ENCODE measurements at regions not wholly inside any gene's neighbourhood (a gene's known extent, or its start where the extent isn't known, plus 50 kb on each side); places are given as distances from the start of the nearest gene placed in this dataset.

GRCh38 chr18:2423761-2424160, 147.5 kb downstream of the METTL4 start:
- 59% methylated on average over 5 of the region's 5 CpGs for WGBS
- H3K27me3 ChIP-seq (ENCODE audit: control insufficient read depth in 4 of 4, insufficient read depth in 4 of 4, low read length in 3 of 4) = peaks cover 0 to 4% (median 0%) of the 10 kb centered on the region in 4 donors
- DNase-seq (ENCODE audit: low spot score) = no peak

DNA sequence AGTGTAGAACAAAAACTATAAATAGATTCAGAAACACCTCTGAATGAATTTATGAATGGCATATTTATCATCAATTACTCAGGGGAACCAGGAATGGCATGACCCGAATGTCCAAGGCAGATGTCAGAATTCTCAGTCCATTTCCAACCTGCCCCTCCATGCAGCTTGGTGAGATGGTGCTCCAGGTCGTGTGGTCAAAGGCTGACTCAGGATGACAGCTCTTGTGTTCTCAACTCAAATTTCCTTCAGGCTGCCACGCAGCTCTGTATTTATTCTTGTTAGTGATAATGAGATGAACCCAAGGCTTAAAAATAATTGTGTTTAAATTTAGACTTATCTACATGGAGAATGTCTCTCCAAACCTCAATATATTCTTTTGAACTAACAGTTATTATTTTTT, 146.9 kb downstream of the METTL4 start:
- H3K4me1 ChIP-seq (ENCODE audit: control insufficient read depth in 4 of 4, insufficient read depth in 4 of 4, low read length in 3 of 4) = no peaks in the 10 kb centered on the region
- H3K9ac ChIP-seq (ENCODE audit: low read depth in 1 of 2, low read length in 2 of 2) = no peak overlapping the region
- H3K9me3 ChIP-seq (ENCODE audit: control insufficient read depth in 4 of 4, low read length in 3 of 4) = no peaks in the 10 kb centered on the region
- H3K27ac ChIP-seq (ENCODE audit: low read depth in 1 of 2, low read length in 2 of 2) = no peak overlapping the region
- H3K36me3 ChIP-seq (ENCODE audit: control insufficient read depth in 4 of 4, insufficient read depth in 3 of 4, low read depth in 1 of 4, low read length in 3 of 4) = no peaks in the 10 kb centered on the region
- H3K4me3 ChIP-seq (ENCODE audit: low read depth in 1 of 3, low read length in 3 of 3) = no peak overlapping the region
- WGBS = 45% methylated on average over 3 of the region's 3 CpGs
- H3K27me3 ChIP-seq (ENCODE audit: control insufficient read depth in 4 of 4, insufficient read depth in 4 of 4, low read length in 3 of 4) = peaks cover 0 to 4% (median 0%) of the 10 kb centered on the region in 4 donors
- TF ChIP-seq NR2F2 (IDR thresholded peaks at IDR 0.05) = no peak
- TF ChIP-seq RAD21 (IDR thresholded peaks at IDR 0.05) = no peak
- TF ChIP-seq GABPA (IDR thresholded peaks at IDR 0.05 in 1 of 2, conservative IDR thresholded peaks at IDR 0.05 in 1 of 2) = no peak
- no peak for TF ChIP-seq SP1 (IDR thresholded peaks at IDR 0.05)
- no peak for TF ChIP-seq RXRA (IDR thresholded peaks at IDR 0.05)
- TF ChIP-seq, protein P1, sequence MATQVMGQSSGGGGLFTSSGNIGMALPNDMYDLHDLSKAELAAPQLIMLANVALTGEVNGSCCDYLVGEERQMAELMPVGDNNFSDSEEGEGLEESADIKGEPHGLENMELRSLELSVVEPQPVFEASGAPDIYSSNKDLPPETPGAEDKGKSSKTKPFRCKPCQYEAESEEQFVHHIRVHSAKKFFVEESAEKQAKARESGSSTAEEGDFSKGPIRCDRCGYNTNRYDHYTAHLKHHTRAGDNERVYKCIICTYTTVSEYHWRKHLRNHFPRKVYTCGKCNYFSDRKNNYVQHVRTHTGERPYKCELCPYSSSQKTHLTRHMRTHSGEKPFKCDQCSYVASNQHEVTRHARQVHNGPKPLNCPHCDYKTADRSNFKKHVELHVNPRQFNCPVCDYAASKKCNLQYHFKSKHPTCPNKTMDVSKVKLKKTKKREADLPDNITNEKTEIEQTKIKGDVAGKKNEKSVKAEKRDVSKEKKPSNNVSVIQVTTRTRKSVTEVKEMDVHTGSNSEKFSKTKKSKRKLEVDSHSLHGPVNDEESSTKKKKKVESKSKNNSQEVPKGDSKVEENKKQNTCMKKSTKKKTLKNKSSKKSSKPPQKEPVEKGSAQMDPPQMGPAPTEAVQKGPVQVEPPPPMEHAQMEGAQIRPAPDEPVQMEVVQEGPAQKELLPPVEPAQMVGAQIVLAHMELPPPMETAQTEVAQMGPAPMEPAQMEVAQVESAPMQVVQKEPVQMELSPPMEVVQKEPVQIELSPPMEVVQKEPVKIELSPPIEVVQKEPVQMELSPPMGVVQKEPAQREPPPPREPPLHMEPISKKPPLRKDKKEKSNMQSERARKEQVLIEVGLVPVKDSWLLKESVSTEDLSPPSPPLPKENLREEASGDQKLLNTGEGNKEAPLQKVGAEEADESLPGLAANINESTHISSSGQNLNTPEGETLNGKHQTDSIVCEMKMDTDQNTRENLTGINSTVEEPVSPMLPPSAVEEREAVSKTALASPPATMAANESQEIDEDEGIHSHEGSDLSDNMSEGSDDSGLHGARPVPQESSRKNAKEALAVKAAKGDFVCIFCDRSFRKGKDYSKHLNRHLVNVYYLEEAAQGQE (IDR thresholded peaks at IDR 0.05) = no peak
- no peak for TF ChIP-seq TAF1 (conservative IDR thresholded peaks at IDR 0.05)
- no peak for TF ChIP-seq YY1 (IDR thresholded peaks at IDR 0.05)
- no peak for TF ChIP-seq FOXA1 (IDR thresholded peaks at IDR 0.05)
- TF ChIP-seq, protein P2, sequence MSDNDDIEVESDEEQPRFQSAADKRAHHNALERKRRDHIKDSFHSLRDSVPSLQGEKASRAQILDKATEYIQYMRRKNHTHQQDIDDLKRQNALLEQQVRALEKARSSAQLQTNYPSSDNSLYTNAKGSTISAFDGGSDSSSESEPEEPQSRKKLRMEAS (IDR thresholded peaks at IDR 0.05) = no peak
- no peak for DNase-seq (ENCODE audit: low spot score)

More at GRCh38 chr18:2423761-2424160, 147.5 kb downstream of the METTL4 start:
- H3K4me3 ChIP-seq (ENCODE audit: low read depth in 1 of 3, low read length in 3 of 3) = no peak overlapping the region
- no peak overlapping the region for H3K27ac ChIP-seq (ENCODE audit: low read depth in 1 of 2, low read length in 2 of 2)
- H3K4me1 ChIP-seq (ENCODE audit: control insufficient read depth in 4 of 4, insufficient read depth in 4 of 4, low read length in 3 of 4) = peaks cover 0 to under 1% (median 0%) of the 10 kb centered on the region in 4 donors
- no peaks in the 10 kb centered on the region for H3K36me3 ChIP-seq (ENCODE audit: control insufficient read depth in 4 of 4, insufficient read depth in 3 of 4, low read depth in 1 of 4, low read length in 3 of 4)
- no peaks in the 10 kb centered on the region for H3K9me3 ChIP-seq (ENCODE audit: control insufficient read depth in 4 of 4, low read length in 3 of 4)
- no peak overlapping the region for H3K9ac ChIP-seq (ENCODE audit: low read depth in 1 of 2, low read length in 2 of 2)
- TF ChIP-seq NR2F2 (IDR thresholded peaks at IDR 0.05) (no peak), RAD21 (IDR thresholded peaks at IDR 0.05) (no peak), JUND (IDR thresholded peaks at IDR 0.05) (no peak), GABPA (IDR thresholded peaks at IDR 0.05 in 1 of 2, conservative IDR thresholded peaks at IDR 0.05 in 1 of 2) (no peak)
- TF ChIP-seq, protein P3, sequence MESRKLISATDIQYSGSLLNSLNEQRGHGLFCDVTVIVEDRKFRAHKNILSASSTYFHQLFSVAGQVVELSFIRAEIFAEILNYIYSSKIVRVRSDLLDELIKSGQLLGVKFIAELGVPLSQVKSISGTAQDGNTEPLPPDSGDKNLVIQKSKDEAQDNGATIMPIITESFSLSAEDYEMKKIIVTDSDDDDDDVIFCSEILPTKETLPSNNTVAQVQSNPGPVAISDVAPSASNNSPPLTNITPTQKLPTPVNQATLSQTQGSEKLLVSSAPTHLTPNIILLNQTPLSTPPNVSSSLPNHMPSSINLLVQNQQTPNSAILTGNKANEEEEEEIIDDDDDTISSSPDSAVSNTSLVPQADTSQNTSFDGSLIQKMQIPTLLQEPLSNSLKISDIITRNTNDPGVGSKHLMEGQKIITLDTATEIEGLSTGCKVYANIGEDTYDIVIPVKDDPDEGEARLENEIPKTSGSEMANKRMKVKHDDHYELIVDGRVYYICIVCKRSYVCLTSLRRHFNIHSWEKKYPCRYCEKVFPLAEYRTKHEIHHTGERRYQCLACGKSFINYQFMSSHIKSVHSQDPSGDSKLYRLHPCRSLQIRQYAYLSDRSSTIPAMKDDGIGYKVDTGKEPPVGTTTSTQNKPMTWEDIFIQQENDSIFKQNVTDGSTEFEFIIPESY (IDR thresholded peaks at IDR 0.05) = no peak
- TF ChIP-seq, protein P2 (IDR thresholded peaks at IDR 0.05) = no peak
